Colonic mucosa (tissue), 4 donors: ENCODE measurements at regions not wholly inside any gene's neighbourhood (a gene's known extent, or its start where the extent isn't known, plus 50 kb on each side); places are given as distances from the start of the nearest gene placed in this dataset.

Experiments used
- DNase-seq: peaks from one replicate; pipeline ENCODE4 v3.0.0-alpha.2; 2020
- H3K27ac ChIP-seq: fragments of 200-600 bp; one replicate; pipeline ENCODE4 v1.8.0; 2021
- H3K27me3 ChIP-seq: fragments of 200-600 bp; one replicate; pipeline ENCODE4 v1.8.0; 2021
- H3K36me3 ChIP-seq: fragments of 200-600 bp; one replicate; pipeline ENCODE4 v1.8.0; 2021
- H3K4me1 ChIP-seq: fragments of 200-600 bp; one replicate; pipeline ENCODE4 v1.8.0; 2021; ENCODE audit warnings: mild to moderate bottlenecking
- H3K4me3 ChIP-seq: fragments of 200-600 bp; one replicate; pipeline ENCODE4 v1.8.0; 2021
- H3K9ac ChIP-seq, 2 donors: one replicate each; pipeline ENCODE4 v1.7.0; 2013; ENCODE audit warnings: control low read depth in 2 of 2, low read depth in 2 of 2, low read length in 2 of 2
- H3K9me3 ChIP-seq: fragments of 200-600 bp; one replicate; pipeline ENCODE4 v1.8.0; 2021
- intact Hi-C: fragments of 100-400 bp; cut with DNase I; formaldehyde crosslinking; loops from one replicate; pipeline ENCODE4 v1.14.1; 2022
- TF ChIP-seq, protein P1 (sequence below): fragments of 200-600 bp; IDR thresholded peaks from one replicate; pipeline ENCODE4 v1.8.0; 2022; ENCODE audit warnings: antibody characterized with exemption, mild to moderate bottlenecking
- donor health status: healthy.
- donor health status: DM: no; HTN: no; CAD: no.
- donor health status: DM: no; HTN: no; CAD: no.

DNA sequence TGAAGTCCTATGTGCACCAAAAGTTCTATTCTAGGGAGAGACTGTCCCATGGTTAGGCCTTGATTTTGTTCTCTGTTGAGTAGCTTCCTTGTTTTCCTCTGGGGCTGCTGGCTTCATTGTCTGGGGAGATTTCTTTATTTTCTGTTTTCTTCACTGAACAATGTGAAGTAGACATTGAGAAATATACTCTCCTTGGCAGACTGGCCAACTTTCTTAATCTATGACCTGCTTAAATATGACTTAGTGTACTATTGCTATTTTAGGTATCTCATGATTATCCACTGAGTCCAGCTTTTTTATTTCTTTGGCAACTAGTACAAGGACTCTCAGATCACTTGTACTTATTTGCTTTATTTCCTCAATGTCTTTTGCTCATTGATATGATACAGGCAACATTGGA lies 1594.6 kb downstream of the ARAP2 start:
- no peak for DNase-seq
- H3K36me3 ChIP-seq, result no peaks in the 10 kb centered on the region
- no peaks in the 10 kb centered on the region for H3K4me1 ChIP-seq
- H3K4me3 ChIP-seq, result no peak overlapping the region
- no peaks in the 10 kb centered on the region for H3K9me3 ChIP-seq
- H3K27me3 ChIP-seq, result no peaks in the 10 kb centered on the region
- intact Hi-C loops, result no loop called here
- TF ChIP-seq, protein P1, sequence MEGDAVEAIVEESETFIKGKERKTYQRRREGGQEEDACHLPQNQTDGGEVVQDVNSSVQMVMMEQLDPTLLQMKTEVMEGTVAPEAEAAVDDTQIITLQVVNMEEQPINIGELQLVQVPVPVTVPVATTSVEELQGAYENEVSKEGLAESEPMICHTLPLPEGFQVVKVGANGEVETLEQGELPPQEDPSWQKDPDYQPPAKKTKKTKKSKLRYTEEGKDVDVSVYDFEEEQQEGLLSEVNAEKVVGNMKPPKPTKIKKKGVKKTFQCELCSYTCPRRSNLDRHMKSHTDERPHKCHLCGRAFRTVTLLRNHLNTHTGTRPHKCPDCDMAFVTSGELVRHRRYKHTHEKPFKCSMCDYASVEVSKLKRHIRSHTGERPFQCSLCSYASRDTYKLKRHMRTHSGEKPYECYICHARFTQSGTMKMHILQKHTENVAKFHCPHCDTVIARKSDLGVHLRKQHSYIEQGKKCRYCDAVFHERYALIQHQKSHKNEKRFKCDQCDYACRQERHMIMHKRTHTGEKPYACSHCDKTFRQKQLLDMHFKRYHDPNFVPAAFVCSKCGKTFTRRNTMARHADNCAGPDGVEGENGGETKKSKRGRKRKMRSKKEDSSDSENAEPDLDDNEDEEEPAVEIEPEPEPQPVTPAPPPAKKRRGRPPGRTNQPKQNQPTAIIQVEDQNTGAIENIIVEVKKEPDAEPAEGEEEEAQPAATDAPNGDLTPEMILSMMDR, result no peak
- no peak overlapping the region for H3K9ac ChIP-seq
- no peak overlapping the region for H3K27ac ChIP-seq

DNA sequence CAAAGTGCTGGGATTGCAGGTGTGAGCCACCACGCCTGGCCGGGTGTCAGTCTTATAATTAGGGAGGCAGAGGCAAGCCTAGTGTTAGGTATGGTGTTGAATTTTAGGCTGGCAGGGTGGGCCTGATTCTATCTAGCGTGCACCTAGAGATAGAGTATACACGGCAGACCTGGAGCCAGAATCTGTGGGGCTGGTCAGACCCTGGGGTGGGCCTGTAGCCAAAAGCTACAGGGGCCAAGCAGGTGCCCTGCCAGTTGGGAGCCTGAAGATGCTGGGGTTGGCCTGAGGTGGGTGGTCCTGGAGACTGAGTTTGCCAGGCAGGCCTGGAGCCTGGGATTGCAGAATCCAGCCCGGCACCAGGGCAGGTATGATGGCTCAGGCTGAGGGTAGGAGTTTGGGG lies 1580.3 kb downstream of the ARAP2 start:
- Histone ChIP-seq H3K27ac (no peak overlapping the region), H3K36me3 (no peaks in the 10 kb centered on the region), H3K9ac (no peak overlapping the region), H3K27me3 (no peaks in the 10 kb centered on the region), H3K4me3 (no peak overlapping the region), H3K9me3 (no peaks in the 10 kb centered on the region), H3K4me1 (no peaks in the 10 kb centered on the region)
- intact Hi-C loops, result no loop called here
- DNase-seq, result no peak
- TF ChIP-seq, protein P1, result no peak

DNA sequence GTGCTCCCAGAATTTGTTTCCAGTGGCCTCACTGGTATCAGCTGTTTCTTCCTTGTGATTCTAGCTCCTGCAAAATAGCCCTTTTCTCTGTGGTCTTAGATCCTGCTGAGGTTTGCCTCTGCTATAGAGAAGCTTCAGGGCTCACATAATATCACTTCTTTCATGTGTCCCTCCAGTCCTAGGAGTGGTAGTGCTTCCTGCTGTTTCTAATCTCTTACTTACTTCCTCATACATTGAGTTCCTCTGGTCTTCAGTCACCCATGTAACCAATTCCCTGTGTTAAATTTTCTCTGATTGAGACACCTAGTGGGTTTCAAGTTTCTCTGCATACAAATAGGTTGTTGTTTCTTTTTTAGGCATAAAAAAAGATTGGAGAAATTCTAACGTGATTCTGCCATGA lies 1567.9 kb downstream of the ARAP2 start:
- H3K9ac ChIP-seq, result no peak overlapping the region
- no peak overlapping the region for H3K4me3 ChIP-seq
- DNase-seq, result no peak
- H3K27me3 ChIP-seq, result no peaks in the 10 kb centered on the region
- TF ChIP-seq, protein P1, result no peak
- intact Hi-C loops, result no loop called here
- H3K9me3 ChIP-seq, result no peaks in the 10 kb centered on the region
- H3K36me3 ChIP-seq, result no peaks in the 10 kb centered on the region
- H3K4me1 ChIP-seq, result no peaks in the 10 kb centered on the region
- H3K27ac ChIP-seq, result no peak overlapping the region

DNA sequence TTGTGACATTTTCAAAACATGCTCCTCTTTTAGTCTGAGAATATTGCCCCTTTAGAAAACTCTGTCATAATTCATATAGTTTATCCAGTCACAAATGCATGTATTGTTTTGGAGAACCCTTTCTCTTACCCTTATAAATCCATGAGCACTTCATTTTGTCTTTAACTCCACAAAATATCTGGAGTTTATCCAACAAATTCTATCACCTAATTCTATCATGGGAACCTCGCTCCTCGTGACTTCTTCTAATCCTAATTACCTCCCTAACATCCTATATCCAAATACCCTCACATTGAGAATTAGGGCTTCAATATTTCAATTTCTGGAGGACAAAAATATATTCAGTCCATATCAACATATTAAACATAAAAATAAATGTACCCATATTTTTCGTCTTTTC lies 1565.9 kb downstream of the ARAP2 start:
- H3K9me3 ChIP-seq, result no peaks in the 10 kb centered on the region
- H3K27ac ChIP-seq, result no peak overlapping the region
- TF ChIP-seq, protein P1, result no peak
- DNase-seq, result no peak
- intact Hi-C loops, result no loop called here
- no peaks in the 10 kb centered on the region for H3K4me1 ChIP-seq
- no peaks in the 10 kb centered on the region for H3K36me3 ChIP-seq
- H3K27me3 ChIP-seq, result no peaks in the 10 kb centered on the region
- no peak overlapping the region for H3K4me3 ChIP-seq
- H3K9ac ChIP-seq, result no peak overlapping the region

DNA sequence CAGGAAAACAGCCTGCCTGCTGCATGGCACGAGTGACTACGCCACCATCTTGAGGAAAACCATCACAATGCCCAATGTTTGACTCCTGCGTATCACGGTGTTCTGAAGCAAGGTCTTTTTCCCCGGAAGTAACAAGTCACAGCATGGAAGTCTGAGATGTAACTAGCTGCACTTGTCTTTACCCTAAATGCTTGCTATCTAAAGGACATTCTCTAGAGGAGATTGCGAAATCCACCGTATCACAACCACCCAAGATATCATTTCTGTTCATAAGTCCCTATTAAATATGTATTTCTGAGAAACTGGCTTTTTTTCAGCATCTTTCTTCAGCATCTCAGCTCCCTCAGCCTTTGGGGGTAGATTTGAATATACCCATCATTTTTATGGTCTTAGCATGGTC lies 1565.1 kb downstream of the ARAP2 start:
- Histone ChIP-seq H3K36me3 (no peaks in the 10 kb centered on the region), H3K27ac (no peak overlapping the region), H3K9me3 (no peaks in the 10 kb centered on the region), H3K4me1 (no peaks in the 10 kb centered on the region), H3K4me3 (no peak overlapping the region), H3K9ac (no peak overlapping the region), H3K27me3 (no peaks in the 10 kb centered on the region)
- intact Hi-C loops, result no loop called here
- TF ChIP-seq, protein P1, result no peak
- DNase-seq, result no peak

DNA sequence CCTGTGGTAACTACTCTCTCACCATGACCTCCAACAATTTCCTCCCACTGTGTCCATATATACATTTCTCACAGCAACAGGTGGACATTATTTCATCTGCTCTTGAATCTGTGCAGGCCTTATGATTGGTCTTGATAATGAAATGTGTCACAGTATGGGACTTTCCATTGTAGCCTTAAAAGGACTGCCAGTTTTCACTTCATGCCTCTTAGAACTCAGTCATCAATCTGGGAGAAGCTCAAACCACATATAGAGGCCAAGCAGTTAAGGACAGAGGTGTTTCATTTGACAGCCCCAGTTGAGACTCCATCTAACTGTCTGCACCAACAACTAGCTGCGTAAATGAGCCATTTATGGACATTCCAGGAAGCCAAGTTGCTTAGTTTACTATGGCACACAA lies 1534.8 kb downstream of the ARAP2 start:
- TF ChIP-seq, protein P1, result no peak
- no peak for DNase-seq
- H3K27me3 ChIP-seq, result no peaks in the 10 kb centered on the region
- H3K4me3 ChIP-seq, result no peak overlapping the region
- H3K36me3 ChIP-seq, result no peaks in the 10 kb centered on the region
- H3K9me3 ChIP-seq, result no peaks in the 10 kb centered on the region
- no peaks in the 10 kb centered on the region for H3K4me1 ChIP-seq
- intact Hi-C loops, result no loop called here
- H3K9ac ChIP-seq, result no peak overlapping the region
- H3K27ac ChIP-seq, result no peak overlapping the region
